IMR-90 (cell line): ENCODE measurements at regions not wholly inside any gene's neighbourhood (a gene's known extent, or its start where the extent isn't known, plus 50 kb on each side); places are given as distances from the start of the nearest gene placed in this dataset.
A peak's percentile ranks its signal among the peaks of the same experiment; 100 is the strongest.

Experiments used
- ATAC-seq: fragments of 200-7000 bp; cut with Tn5 transposase; 2 replicates; pipeline ENCODE4 v1.9.1; 2020; ENCODE audit warnings: low read depth, mild to moderate bottlenecking, moderate library complexity
- BruUV-seq: library from RNA; stranded (reverse); fragments of 400-500 nt; replicated peaks from 2 replicates; lab custom pipeline; 2021; lab: Mats Ljungman, UMichigan
- CTCF ChIA-PET: fragments of 300-600 bp; formaldehyde crosslinking; extraction: SDS; loops from one replicate; lab custom pipeline; 2021; ENCODE audit warnings: antibody characterized with exemption; lab: Yijun Ruan, JAX
- POLR2A ChIA-PET: fragments of 300-600 bp; sonication (Branson Sonifier 250); formaldehyde crosslinking; loops from one replicate; lab custom pipeline; 2022; ENCODE audit warnings: antibody characterized with exemption; ENCODE audit not compliant: unreplicated experiment; lab: Charles Lee
- DNase-seq: peaks from one replicate; pipeline ENCODE4 v3.0.0; 2013
- H2AFZ ChIP-seq: replicated peaks from 2 replicates; pipeline ENCODE3; 2013; ENCODE audit warnings: low read length, mild to moderate bottlenecking; ENCODE audit not compliant: poor library complexity
- H2AK5ac ChIP-seq: 2 replicates; pipeline ENCODE4 v1.6.1; 2013; ENCODE audit warnings: low read depth, low read length, inconsistent platforms
- H2AK9ac ChIP-seq: replicated peaks from 2 replicates; pipeline ENCODE3; 2013; ENCODE audit warnings: mild to moderate bottlenecking, low read depth, low read length, moderate library complexity; ENCODE audit not compliant: poor library complexity
- H2BK120ac ChIP-seq: 2 replicates; pipeline ENCODE4 v1.6.1; 2013; ENCODE audit warnings: low read depth, low read length, inconsistent platforms
- H2BK15ac ChIP-seq: 3 replicates; pipeline ENCODE4 v1.6.1; 2013; ENCODE audit warnings: low read depth, low read length, inconsistent platforms
- H2BK20ac ChIP-seq: 2 replicates; pipeline ENCODE4 v1.6.1; 2013; ENCODE audit warnings: low read depth, mild to moderate bottlenecking, inconsistent platforms, low read length, moderate library complexity
- H2BK5ac ChIP-seq: 2 replicates; pipeline ENCODE4 v1.6.1; 2013; ENCODE audit warnings: mild to moderate bottlenecking, low read depth, low read length, inconsistent platforms; ENCODE audit not compliant: poor library complexity, severe bottlenecking
- H3K14ac ChIP-seq: replicated peaks from 2 replicates; pipeline ENCODE4 v1.6.1; 2013; ENCODE audit warnings: low read depth, low read length, inconsistent platforms
- H3K18ac ChIP-seq: 2 replicates; pipeline ENCODE4 v1.6.1; 2013; ENCODE audit warnings: low read depth, low read length, control low read depth
- H3K23ac ChIP-seq: 2 replicates; pipeline ENCODE4 v1.6.1; 2013; ENCODE audit warnings: low read depth, low read length, inconsistent platforms
- H3K27ac ChIP-seq: 2 replicates; pipeline ENCODE4 v1.5.1; 2013; ENCODE audit warnings: mild to moderate bottlenecking, control low read depth, low read length; ENCODE audit not compliant: insufficient read depth
- H3K27me3 ChIP-seq: 2 replicates; pipeline ENCODE4 v1.6.1; 2013; ENCODE audit warnings: low read length; ENCODE audit not compliant: control insufficient read depth, insufficient read depth
- H3K36me3 ChIP-seq: 2 replicates; pipeline ENCODE4 v1.6.1; 2013; ENCODE audit warnings: low read length, mixed read lengths; ENCODE audit not compliant: control insufficient read depth, insufficient read depth
- H3K4ac ChIP-seq: 2 replicates; pipeline ENCODE4 v1.6.1; 2013; ENCODE audit warnings: low read depth, low read length, inconsistent platforms
- H3K4me1 ChIP-seq: 2 replicates; pipeline ENCODE4 v1.6.1; 2013; ENCODE audit warnings: low read length, mixed read lengths; ENCODE audit not compliant: control insufficient read depth, insufficient read depth
- H3K4me2 ChIP-seq: 2 replicates; pipeline ENCODE4 v1.6.1; 2013; ENCODE audit warnings: low read depth, mild to moderate bottlenecking, control low read depth, low read length, moderate library complexity
- H3K4me3 ChIP-seq: 2 replicates; pipeline ENCODE4 v1.5.1; 2013; ENCODE audit warnings: low read depth, mild to moderate bottlenecking, control low read depth, low read length, moderate library complexity; ENCODE audit not compliant: insufficient read depth
- H3K56ac ChIP-seq: 2 replicates; pipeline ENCODE4 v1.6.1; 2013; ENCODE audit warnings: low read length, inconsistent platforms; ENCODE audit not compliant: insufficient read depth; ENCODE audit errors: extremely low read depth
- H3K79me1 ChIP-seq, 2 experiments: 2 replicates each; pipeline ENCODE4 v1.6.1; 2013; ENCODE audit warnings: low read length in 2 of 2, inconsistent platforms in 1 of 2, low read depth in 1 of 2
- H3K9ac ChIP-seq: 2 replicates; pipeline ENCODE4 v1.6.1; 2013; ENCODE audit warnings: low read depth, low read length, control low read depth
- H3K9me1 ChIP-seq: 2 replicates; pipeline ENCODE4 v1.6.1; 2013; ENCODE audit warnings: low read length, inconsistent platforms; ENCODE audit not compliant: insufficient read depth
- H3K9me3 ChIP-seq: 2 replicates; pipeline ENCODE4 v1.6.1; 2013; ENCODE audit warnings: low read length; ENCODE audit not compliant: control insufficient read depth, insufficient read depth
- H4K20me1 ChIP-seq: 2 replicates; pipeline ENCODE4 v1.6.1; 2013; ENCODE audit warnings: low read length, inconsistent platforms; ENCODE audit not compliant: insufficient read depth
- H4K5ac ChIP-seq: 2 replicates; pipeline ENCODE4 v1.6.1; 2013; ENCODE audit warnings: mild to moderate bottlenecking, low read depth, low read length, control low read depth
- H4K8ac ChIP-seq, 2 experiments: 2 replicates each; pipeline ENCODE4 v1.6.1; 2013; ENCODE audit warnings: low read depth in 2 of 2, low read length in 2 of 2, control low read depth in 1 of 2, inconsistent platforms in 1 of 2
- H4K91ac ChIP-seq: 2 replicates; pipeline ENCODE4 v1.6.1; 2013; ENCODE audit warnings: low read depth, low read length, inconsistent platforms; ENCODE audit not compliant: insufficient read depth
- BHLHE40 ChIP-seq: fragments of 150-350 bp; IDR thresholded peaks from 2 replicates; pipeline ENCODE4 v1.6.1; 2016; ENCODE audit warnings: mild to moderate bottlenecking, low read depth, low read length
- CEBPB ChIP-seq: IDR thresholded peaks from 2 replicates; pipeline ENCODE4 v1.6.1; 2012; ENCODE audit warnings: low read depth, low read length, improper control_type of control experiment
- MAFK ChIP-seq: IDR thresholded peaks from 2 replicates; pipeline ENCODE4 v1.6.1; 2012; ENCODE audit warnings: low read depth, low read length, improper control_type of control experiment
- MAZ ChIP-seq: IDR thresholded peaks from 2 replicates; pipeline ENCODE4 v1.6.1; 2012; ENCODE audit warnings: low read depth, mild to moderate bottlenecking, low read length, improper control_type of control experiment, moderate library complexity, borderline replicate concordance
- MXI1 ChIP-seq: IDR thresholded peaks from 2 replicates; pipeline ENCODE4 v1.6.1; 2012; ENCODE audit warnings: low read depth, mild to moderate bottlenecking, low read length, moderate library complexity, borderline replicate concordance
- NFE2L2 ChIP-seq: fragments of 150-350 bp; IDR thresholded peaks from 2 replicates; pipeline ENCODE4 v1.6.1; 2016; ENCODE audit warnings: low read depth, mild to moderate bottlenecking, low read length
- POLR2A ChIP-seq: IDR thresholded peaks from 2 replicates; pipeline ENCODE4 v1.6.1; 2012; ENCODE audit warnings: mild to moderate bottlenecking, low read depth, low read length
- RCOR1 ChIP-seq: IDR thresholded peaks from 2 replicates; pipeline ENCODE4 v1.6.1; 2012; ENCODE audit warnings: mild to moderate bottlenecking, low read length, improper control_type of control experiment; ENCODE audit not compliant: insufficient replicate concordance
- RFX5 ChIP-seq: IDR thresholded peaks from 2 replicates; pipeline ENCODE4 v1.8.0; 2012; ENCODE audit warnings: low read depth, mild to moderate bottlenecking, low read length, moderate library complexity
- SMC3 ChIP-seq: fragments of 150-350 bp; IDR thresholded peaks from 2 replicates; pipeline ENCODE4 v1.6.1; 2016; ENCODE audit warnings: low read depth, mild to moderate bottlenecking, antibody characterized with exemption, low read length, moderate library complexity
- USF2 ChIP-seq: fragments of 150-350 bp; IDR thresholded peaks from 2 replicates; pipeline ENCODE4 v1.6.1; 2017; ENCODE audit warnings: mild to moderate bottlenecking, antibody characterized with exemption, low read length, low read depth
- WGBS, 2 experiments: methylation state at CpG; one replicate each; pipeline versions ENCODE4 v1.1.5 to v1.1.7; 2013; ENCODE audit warnings: missing lambda C conversion rate in 2 of 2; ENCODE audit not compliant: insufficient read length in 1 of 2; ENCODE audit errors: extremely low coverage in 2 of 2; 5-methylcytosine and 5-hydroxymethylcytosine counted together
- dilution Hi-C: fragments of 300-500 bp; cut with HindIII; formaldehyde crosslinking; loops from one replicate; pipeline ENCODE4 v1.14.3; 2018; ENCODE audit warnings: low sequenced_read_pairs; ENCODE audit not compliant: unreplicated experiment
- in situ Hi-C: fragments of 300-500 bp; cut with MboI; formaldehyde crosslinking; loops from 3 replicates; pipeline ENCODE4 v1.14.3; 2019; ENCODE audit warnings: low sequenced_read_pairs, inconsistent platforms, mixed read lengths
- intact Hi-C: fragments of 100-400 bp; cut with micrococcal nuclease; formaldehyde crosslinking; loops from 2 replicates; pipeline ENCODE4 v1.10.0; 2022

DNA sequence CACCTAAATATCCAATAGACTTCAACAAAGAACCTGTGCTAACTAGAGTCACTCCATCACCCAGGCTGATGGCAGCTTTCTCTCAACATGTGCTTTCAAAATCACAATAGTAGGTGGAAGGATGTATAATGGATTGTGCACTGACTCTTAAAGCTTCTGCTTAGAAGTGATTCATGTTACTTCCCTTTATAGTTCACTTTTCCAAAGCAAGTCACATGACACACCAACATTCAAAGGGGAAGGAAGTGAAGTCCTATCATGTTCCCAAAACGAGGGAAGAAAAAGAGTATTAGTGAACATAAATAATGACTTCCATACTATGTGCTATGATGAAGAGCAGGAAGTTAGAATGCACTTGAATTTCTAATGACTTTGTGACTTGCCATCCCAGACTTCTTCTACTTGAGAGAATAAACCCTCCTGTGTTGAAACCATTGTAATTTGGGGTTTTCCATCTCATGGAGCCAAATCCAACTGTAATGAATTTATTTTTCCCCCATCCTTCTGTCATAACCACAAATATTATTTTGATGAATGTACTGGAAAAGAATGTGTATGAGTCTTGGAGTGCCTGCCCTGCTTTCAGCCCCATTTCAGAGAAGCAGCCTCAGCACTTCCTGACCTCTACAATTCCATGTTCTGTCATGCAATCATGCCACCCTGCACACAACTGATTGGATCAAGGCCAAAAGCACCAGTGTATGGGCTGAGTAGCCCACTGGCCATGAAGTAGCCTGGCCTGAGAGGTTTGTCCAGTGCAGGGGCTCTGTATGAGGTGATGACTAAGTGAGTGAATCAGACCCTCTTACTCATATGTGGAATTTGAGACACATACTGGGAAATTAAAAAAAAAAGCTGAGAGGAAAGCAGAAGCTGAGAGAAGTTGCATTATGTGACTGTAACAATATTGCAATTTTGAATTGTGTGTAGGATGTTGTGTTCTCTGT is 525.9 kb upstream of the CLINT1 start (continued):
- TF ChIP-seq USF2 (peak; percentile 61), RCOR1 (peak; percentile 33)

- H4K8ac ChIP-seq, result peak overlapping the region in 1 of 2 experiments; percentile 36; a peak in 1 of 4 replicates
- ATAC-seq (no peak), DNase-seq (no peak)
- in situ Hi-C loops, result no loop called here
- H2BK120ac ChIP-seq, result peak overlapping the region; percentile 80; the same call in 1 of the 2 replicates
- peak overlapping the region; percentile 13 for H2BK5ac ChIP-seq
- H2AFZ ChIP-seq, result no peak overlapping the region
- dilution Hi-C loops, result no loop called here
- POLR2A ChIA-PET, result no interaction called here
- no peak overlapping the region for H3K56ac ChIP-seq
- H4K91ac ChIP-seq, result peak overlapping the region; percentile 11; the same call in 1 of the 2 replicates
- 0 out of 2 replicates have a peak overlapping the region, but pooled peaks have one; percentile 17 for H3K14ac ChIP-seq
- H4K5ac ChIP-seq, result peak overlapping the region; percentile 44; the same call in 1 of the 2 replicates
- H4K20me1 ChIP-seq, result no peaks in the 10 kb centered on the region
- peaks cover 3% of the 10 kb centered on the region; the same call in 1 of the 2 replicates for H3K9me1 ChIP-seq
- peaks cover 8% of the 10 kb centered on the region for H3K4me1 ChIP-seq
- intact Hi-C loops, result loop anchor here (10.0 kb wide), 2 partner anchors 439 to 751 kb away; no protein-coding TSS in a partner anchor
- H3K9me3 ChIP-seq, result no peaks in the 10 kb centered on the region
- no peak overlapping the region for H3K23ac ChIP-seq
- WGBS, 2 experiments, result no CpG with 5 or more reads among the region's 1 CpG
- peak overlapping the region; percentile 78; the same call in 2 of the 3 replicates for H2BK15ac ChIP-seq
- H3K4me3 ChIP-seq, result no peak overlapping the region
- CTCF ChIA-PET, result no interaction called here
- H3K36me3 ChIP-seq, result no peaks in the 10 kb centered on the region
- BruUV-seq, result no TSS peak
- no peak overlapping the region for H3K27ac ChIP-seq
- peak overlapping the region; percentile 74; the same call in 1 of the 2 replicates for H2AK5ac ChIP-seq
- no peak for TF ChIP-seq CEBPB
- TF ChIP-seq MXI1, result no peak
- TF ChIP-seq USF2, result no peak
- TF ChIP-seq BHLHE40, result no peak
- TF ChIP-seq RFX5, result no peak
- no peak for TF ChIP-seq SMC3
- no peak for TF ChIP-seq MAZ
- no peak for TF ChIP-seq POLR2A
- no peak for TF ChIP-seq MAFK
- no peak for TF ChIP-seq NFE2L2
- H3K18ac ChIP-seq, result peak overlapping the region; percentile 9; the same call in 1 of the 2 replicates
- peak overlapping the region; percentile 29 for H2AK9ac ChIP-seq
- no peaks in the 10 kb centered on the region for H3K79me1 ChIP-seq
- no peaks in the 10 kb centered on the region for H3K27me3 ChIP-seq
- H2BK20ac ChIP-seq, result peak overlapping the region; percentile 78
- no peak overlapping the region for H3K9ac ChIP-seq
- H3K4ac ChIP-seq, result peak overlapping the region; percentile 33
- H3K4me2 ChIP-seq, result no peak overlapping the region
These were observed 524.5 kb upstream of the CLINT1 start for GRCh38 chr5:158383486-158383885.
